ENCODE measurements at regions not wholly inside any gene's neighbourhood (a gene's known extent, or its start where the extent isn't known, plus 50 kb on each side); places are given as distances from the start of the nearest gene placed in this dataset.

GRCh38 chr4:127410644-127411043 is 222.1 kb upstream of the INTU start:
- CTCF ChIA-PET (ENCODE audit: low intra/inter-chr PET ratio, low total read pairs), result no interaction called here
- no peak for DNase-seq (ENCODE audit: low spot score)
- no peak overlapping the region for H3K27ac ChIP-seq (ENCODE audit: extremely low read length, insufficient read depth, low read length)
- H3K4me1 ChIP-seq (ENCODE audit: insufficient read depth, low read length), result no peaks in the 10 kb centered on the region
- no peak for ATAC-seq
- no peaks in the 10 kb centered on the region; the same call in 1 of the 2 replicates for H3K9me3 ChIP-seq (ENCODE audit: low read length)
- H3K36me3 ChIP-seq (replicated peaks in 1 of 2; ENCODE audit: control insufficient read depth in 1 of 2, insufficient read depth in 2 of 2, low read length in 2 of 2), result no peaks in the 10 kb centered on the region
- in situ Hi-C loops (cut with HindIII; ENCODE audit: extremely low pct_ligation_motif_present, low pct_unique_long_range_greater_than_20kb), result no loop called here
- H3K9ac ChIP-seq (ENCODE audit: insufficient read depth, low read depth, low read length), result no peak overlapping the region
- H3K4me2 ChIP-seq (ENCODE audit: low read depth, low read length), result no peak overlapping the region
- POLR2A ChIA-PET, result no interaction called here
- FAIRE-seq, result no peak
- no peaks in the 10 kb centered on the region for H4K20me1 ChIP-seq (ENCODE audit: insufficient read depth, low read length)
- no peaks in the 10 kb centered on the region for H3K79me2 ChIP-seq (ENCODE audit: insufficient read depth, low read length)
- no peak overlapping the region for H3K4me3 ChIP-seq (replicated peaks in 1 of 3; ENCODE audit: insufficient read depth in 1 of 3, low read depth in 2 of 3, low read length in 3 of 3)
- no peak for TF ChIP-seq ZNF878 (CRISPR knock-in tag; IDR thresholded peaks at IDR 0.05)
- TF ChIP-seq ZNF256 (CRISPR knock-in tag; conservative IDR thresholded peaks at IDR 0.05), result no peak
- TF ChIP-seq BHLHE40 (IDR thresholded peaks at IDR 0.05; ENCODE audit: low read length), result no peak
- TF ChIP-seq SIX1 (CRISPR knock-in tag; IDR thresholded peaks at IDR 0.05; ENCODE audit: borderline replicate concordance), result no peak
- TF ChIP-seq, protein P1, sequence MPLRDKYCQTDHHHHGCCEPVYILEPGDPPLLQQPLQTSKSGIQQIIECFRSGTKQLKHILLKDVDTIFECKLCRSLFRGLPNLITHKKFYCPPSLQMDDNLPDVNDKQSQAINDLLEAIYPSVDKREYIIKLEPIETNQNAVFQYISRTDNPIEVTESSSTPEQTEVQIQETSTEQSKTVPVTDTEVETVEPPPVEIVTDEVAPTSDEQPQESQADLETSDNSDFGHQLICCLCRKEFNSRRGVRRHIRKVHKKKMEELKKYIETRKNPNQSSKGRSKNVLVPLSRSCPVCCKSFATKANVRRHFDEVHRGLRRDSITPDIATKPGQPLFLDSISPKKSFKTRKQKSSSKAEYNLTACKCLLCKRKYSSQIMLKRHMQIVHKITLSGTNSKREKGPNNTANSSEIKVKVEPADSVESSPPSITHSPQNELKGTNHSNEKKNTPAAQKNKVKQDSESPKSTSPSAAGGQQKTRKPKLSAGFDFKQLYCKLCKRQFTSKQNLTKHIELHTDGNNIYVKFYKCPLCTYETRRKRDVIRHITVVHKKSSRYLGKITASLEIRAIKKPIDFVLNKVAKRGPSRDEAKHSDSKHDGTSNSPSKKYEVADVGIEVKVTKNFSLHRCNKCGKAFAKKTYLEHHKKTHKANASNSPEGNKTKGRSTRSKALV (CRISPR knock-in tag; IDR thresholded peaks at IDR 0.05), result no peak
- TF ChIP-seq, protein P2, sequence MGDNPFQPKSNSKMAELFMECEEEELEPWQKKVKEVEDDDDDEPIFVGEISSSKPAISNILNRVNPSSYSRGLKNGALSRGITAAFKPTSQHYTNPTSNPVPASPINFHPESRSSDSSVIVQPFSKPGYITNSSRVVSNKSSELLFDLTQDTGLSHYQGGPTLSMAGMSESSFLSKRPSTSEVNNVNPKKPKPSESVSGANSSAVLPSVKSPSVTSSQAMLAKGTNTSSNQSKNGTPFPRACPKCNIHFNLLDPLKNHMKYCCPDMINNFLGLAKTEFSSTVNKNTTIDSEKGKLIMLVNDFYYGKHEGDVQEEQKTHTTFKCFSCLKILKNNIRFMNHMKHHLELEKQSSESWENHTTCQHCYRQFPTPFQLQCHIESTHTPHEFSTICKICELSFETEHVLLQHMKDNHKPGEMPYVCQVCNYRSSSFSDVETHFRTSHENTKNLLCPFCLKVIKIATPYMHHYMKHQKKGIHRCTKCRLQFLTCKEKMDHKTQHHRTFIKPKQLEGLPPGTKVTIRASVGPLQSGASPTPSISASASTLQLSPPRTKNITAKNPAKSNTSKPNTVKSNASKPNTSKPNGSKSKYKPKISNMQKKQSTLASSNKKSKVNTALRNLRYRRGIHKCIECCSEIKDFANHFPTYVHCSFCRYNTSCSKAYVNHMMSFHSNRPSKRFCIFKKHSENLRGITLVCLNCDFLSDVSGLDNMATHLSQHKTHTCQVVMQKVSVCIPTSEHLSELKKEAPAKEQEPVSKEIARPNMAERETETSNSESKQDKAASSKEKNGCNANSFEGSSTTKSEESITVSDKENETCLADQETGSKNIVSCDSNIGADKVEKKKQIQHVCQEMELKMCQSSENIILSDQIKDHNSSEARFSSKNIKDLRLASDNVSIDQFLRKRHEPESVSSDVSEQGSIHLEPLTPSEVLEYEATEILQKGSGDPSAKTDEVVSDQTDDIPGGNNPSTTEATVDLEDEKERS (CRISPR knock-in tag; IDR thresholded peaks at IDR 0.05), result no peak
- TF ChIP-seq, protein P3, sequence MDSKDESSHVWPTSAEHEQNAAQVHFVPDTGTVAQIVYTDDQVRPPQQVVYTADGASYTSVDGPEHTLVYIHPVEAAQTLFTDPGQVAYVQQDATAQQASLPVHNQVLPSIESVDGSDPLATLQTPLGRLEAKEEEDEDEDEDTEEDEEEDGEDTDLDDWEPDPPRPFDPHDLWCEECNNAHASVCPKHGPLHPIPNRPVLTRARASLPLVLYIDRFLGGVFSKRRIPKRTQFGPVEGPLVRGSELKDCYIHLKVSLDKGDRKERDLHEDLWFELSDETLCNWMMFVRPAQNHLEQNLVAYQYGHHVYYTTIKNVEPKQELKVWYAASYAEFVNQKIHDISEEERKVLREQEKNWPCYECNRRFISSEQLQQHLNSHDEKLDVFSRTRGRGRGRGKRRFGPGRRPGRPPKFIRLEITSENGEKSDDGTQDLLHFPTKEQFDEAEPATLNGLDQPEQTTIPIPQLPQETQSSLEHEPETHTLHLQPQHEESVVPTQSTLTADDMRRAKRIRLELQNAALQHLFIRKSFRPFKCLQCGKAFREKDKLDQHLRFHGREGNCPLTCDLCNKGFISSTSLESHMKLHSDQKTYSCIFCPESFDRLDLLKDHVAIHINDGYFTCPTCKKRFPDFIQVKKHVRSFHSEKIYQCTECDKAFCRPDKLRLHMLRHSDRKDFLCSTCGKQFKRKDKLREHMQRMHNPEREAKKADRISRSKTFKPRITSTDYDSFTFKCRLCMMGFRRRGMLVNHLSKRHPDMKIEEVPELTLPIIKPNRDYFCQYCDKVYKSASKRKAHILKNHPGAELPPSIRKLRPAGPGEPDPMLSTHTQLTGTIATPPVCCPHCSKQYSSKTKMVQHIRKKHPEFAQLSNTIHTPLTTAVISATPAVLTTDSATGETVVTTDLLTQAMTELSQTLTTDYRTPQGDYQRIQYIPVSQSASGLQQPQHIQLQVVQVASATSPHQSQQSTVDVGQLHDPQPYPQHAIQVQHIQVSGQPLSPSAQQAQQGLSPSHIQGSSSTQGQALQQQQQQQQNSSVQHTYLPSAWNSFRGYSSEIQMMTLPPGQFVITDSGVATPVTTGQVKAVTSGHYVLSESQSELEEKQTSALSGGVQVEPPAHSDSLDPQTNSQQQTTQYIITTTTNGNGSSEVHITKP (CRISPR knock-in tag; IDR thresholded peaks at IDR 0.05; ENCODE audit: low read depth), result no peak
- TF ChIP-seq, protein P4, sequence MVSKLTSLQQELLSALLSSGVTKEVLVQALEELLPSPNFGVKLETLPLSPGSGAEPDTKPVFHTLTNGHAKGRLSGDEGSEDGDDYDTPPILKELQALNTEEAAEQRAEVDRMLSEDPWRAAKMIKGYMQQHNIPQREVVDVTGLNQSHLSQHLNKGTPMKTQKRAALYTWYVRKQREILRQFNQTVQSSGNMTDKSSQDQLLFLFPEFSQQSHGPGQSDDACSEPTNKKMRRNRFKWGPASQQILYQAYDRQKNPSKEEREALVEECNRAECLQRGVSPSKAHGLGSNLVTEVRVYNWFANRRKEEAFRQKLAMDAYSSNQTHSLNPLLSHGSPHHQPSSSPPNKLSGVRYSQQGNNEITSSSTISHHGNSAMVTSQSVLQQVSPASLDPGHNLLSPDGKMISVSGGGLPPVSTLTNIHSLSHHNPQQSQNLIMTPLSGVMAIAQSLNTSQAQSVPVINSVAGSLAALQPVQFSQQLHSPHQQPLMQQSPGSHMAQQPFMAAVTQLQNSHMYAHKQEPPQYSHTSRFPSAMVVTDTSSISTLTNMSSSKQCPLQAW (CRISPR knock-in tag; IDR thresholded peaks at IDR 0.05), result no peak
- no peak for TF ChIP-seq NR1H2 (CRISPR knock-in tag; IDR thresholded peaks at IDR 0.05; ENCODE audit: borderline replicate concordance, low read depth)
- no peak for TF ChIP-seq TBX2 (CRISPR knock-in tag; IDR thresholded peaks at IDR 0.05; ENCODE audit: borderline replicate concordance)
- intact Hi-C loops (cut with micrococcal nuclease; ENCODE audit: unreplicated experiment), result no loop called here
- no peaks in the 10 kb centered on the region for H3K27me3 ChIP-seq (ENCODE audit: control insufficient read depth in 1 of 2, insufficient read depth in 2 of 2, low read length in 2 of 2)
- 40% methylated on average over 2 of the region's 2 CpGs for WGBS (ENCODE audit: low lambda C conversion rate)
- no peak overlapping the region for H2AFZ ChIP-seq (ENCODE audit: low read length)
- no TSS peak for BruUV-seq (replicated peaks)
